ENCODE measurements at regions not wholly inside any gene's neighbourhood (a gene's known extent, or its start where the extent isn't known, plus 50 kb on each side); places are given as distances from the start of the nearest gene placed in this dataset.

- in situ Hi-C loops (cut with MboI) = no loop called here
- Histone ChIP-seq H3K9me2 (ENCODE audit: insufficient read depth) (0 out of 2 replicates have a peak, but pooled peaks cover 4% of the 10 kb centered on the region), H3F3A (ENCODE audit: insufficient read depth) (no peaks in the 10 kb centered on the region), H3K4me2 (ENCODE audit: unreplicated experiment) (no peak overlapping the region), H3K36me3 (ENCODE audit: low read depth) (no peaks in the 10 kb centered on the region), H3K9ac (no peak overlapping the region), H3K9me3 (ENCODE audit: low read depth) (no peaks in the 10 kb centered on the region), H3K27ac (no peak overlapping the region), H4K20me1 (ENCODE audit: insufficient read depth) (no peaks in the 10 kb centered on the region), H3K79me2 (ENCODE audit: insufficient read depth) (no peaks in the 10 kb centered on the region), H3K27me3 (replicated peaks; ENCODE audit: insufficient read depth) (no peaks in the 10 kb centered on the region), H2AFZ (no peak overlapping the region), H3K4me3 (no peak overlapping the region), H3K4me1 (ENCODE audit: insufficient read depth) (no peaks in the 10 kb centered on the region)
- DNase-seq = no peak
- TF ChIP-seq EZH2 (IDR thresholded peaks at IDR 0.05; ENCODE audit: insufficient read depth, poor library complexity, severe bottlenecking) (no peak), EZH2phosphoT487 (IDR thresholded peaks at IDR 0.05; ENCODE audit: insufficient read depth, low read depth) (no peak)
- 12 to 20% methylated on average over 8 of the region's 8 CpGs for WGBS, 2 experiments (ENCODE audit: low coverage in 1 of 2, low lambda C conversion rate in 2 of 2, missing lambda C conversion rate in 2 of 2)
Observed at GRCh38 chr3:118478706-118479276, 555.9 kb downstream of the IGSF11 start.

- Histone ChIP-seq H3K9ac (no peak overlapping the region), H3K9me2 (ENCODE audit: insufficient read depth) (0 out of 2 replicates have a peak, but pooled peaks cover 4% of the 10 kb centered on the region), H3F3A (ENCODE audit: insufficient read depth) (no peaks in the 10 kb centered on the region), H3K4me2 (ENCODE audit: unreplicated experiment) (no peak overlapping the region), H3K9me3 (ENCODE audit: low read depth) (no peaks in the 10 kb centered on the region), H3K27me3 (replicated peaks; ENCODE audit: insufficient read depth) (no peaks in the 10 kb centered on the region), H3K36me3 (ENCODE audit: low read depth) (no peaks in the 10 kb centered on the region), H4K20me1 (ENCODE audit: insufficient read depth) (no peaks in the 10 kb centered on the region), H3K27ac (no peak overlapping the region), H3K4me1 (ENCODE audit: insufficient read depth) (no peaks in the 10 kb centered on the region), H3K4me3 (no peak overlapping the region), H3K79me2 (ENCODE audit: insufficient read depth) (no peaks in the 10 kb centered on the region), H2AFZ (no peak overlapping the region)
- 12 to 18% methylated on average over 1 of the region's 1 CpG for WGBS, 2 experiments (ENCODE audit: low coverage in 1 of 2, low lambda C conversion rate in 2 of 2, missing lambda C conversion rate in 2 of 2)
- no peak for DNase-seq
- TF ChIP-seq EZH2 (IDR thresholded peaks at IDR 0.05; ENCODE audit: insufficient read depth, poor library complexity, severe bottlenecking) (no peak), EZH2phosphoT487 (IDR thresholded peaks at IDR 0.05; ENCODE audit: insufficient read depth, low read depth) (no peak)
- in situ Hi-C loops (cut with MboI) = no loop called here
Observed at GRCh38 chr3:118479376-118479775, 555.3 kb downstream of the IGSF11 start.

- in situ Hi-C loops (cut with MboI) = no loop called here
- WGBS, 2 experiments (ENCODE audit: low coverage in 1 of 2, low lambda C conversion rate in 2 of 2, missing lambda C conversion rate in 2 of 2) = 7 to 11% methylated on average over 4 of the region's 4 CpGs
- Histone ChIP-seq H3K36me3 (ENCODE audit: low read depth) (no peaks in the 10 kb centered on the region), H3K4me1 (ENCODE audit: insufficient read depth) (no peaks in the 10 kb centered on the region), H3K4me2 (ENCODE audit: unreplicated experiment) (no peak overlapping the region), H2AFZ (no peak overlapping the region), H3F3A (ENCODE audit: insufficient read depth) (no peaks in the 10 kb centered on the region), H3K4me3 (no peak overlapping the region), H3K27ac (no peak overlapping the region), H4K20me1 (ENCODE audit: insufficient read depth) (no peaks in the 10 kb centered on the region), H3K9ac (no peak overlapping the region), H3K79me2 (ENCODE audit: insufficient read depth) (no peaks in the 10 kb centered on the region), H3K9me3 (ENCODE audit: low read depth) (no peaks in the 10 kb centered on the region), H3K27me3 (replicated peaks; ENCODE audit: insufficient read depth) (no peaks in the 10 kb centered on the region), H3K9me2 (ENCODE audit: insufficient read depth) (0 out of 2 replicates have a peak, but pooled peaks cover 4% of the 10 kb centered on the region)
- DNase-seq = no peak
- TF ChIP-seq EZH2phosphoT487 (IDR thresholded peaks at IDR 0.05; ENCODE audit: insufficient read depth, low read depth) (no peak), EZH2 (IDR thresholded peaks at IDR 0.05; ENCODE audit: insufficient read depth, poor library complexity, severe bottlenecking) (no peak)
Observed at GRCh38 chr3:118480101-118480860, 554.4 kb downstream of the IGSF11 start.

- Histone ChIP-seq H3K36me3 (ENCODE audit: low read depth) (no peaks in the 10 kb centered on the region), H4K20me1 (ENCODE audit: insufficient read depth) (no peaks in the 10 kb centered on the region), H3F3A (ENCODE audit: insufficient read depth) (no peaks in the 10 kb centered on the region), H3K9me3 (ENCODE audit: low read depth) (no peaks in the 10 kb centered on the region), H3K79me2 (ENCODE audit: insufficient read depth) (no peaks in the 10 kb centered on the region), H3K4me1 (ENCODE audit: insufficient read depth) (no peaks in the 10 kb centered on the region), H3K4me3 (no peak overlapping the region), H3K9me2 (ENCODE audit: insufficient read depth) (0 out of 2 replicates have a peak, but pooled peaks cover 4% of the 10 kb centered on the region), H3K4me2 (ENCODE audit: unreplicated experiment) (no peak overlapping the region), H2AFZ (no peak overlapping the region), H3K9ac (no peak overlapping the region), H3K27ac (no peak overlapping the region), H3K27me3 (replicated peaks; ENCODE audit: insufficient read depth) (no peaks in the 10 kb centered on the region)
- DNase-seq = no peak
- TF ChIP-seq EZH2 (IDR thresholded peaks at IDR 0.05; ENCODE audit: insufficient read depth, poor library complexity, severe bottlenecking) (no peak), EZH2phosphoT487 (IDR thresholded peaks at IDR 0.05; ENCODE audit: insufficient read depth, low read depth) (no peak)
- WGBS, 2 experiments (ENCODE audit: low coverage in 1 of 2, low lambda C conversion rate in 2 of 2, missing lambda C conversion rate in 2 of 2) = 24 to 36% methylated on average over 5 of the region's 5 CpGs
- in situ Hi-C loops (cut with MboI) = no loop called here
Observed at GRCh38 chr3:118485693-118486092, 549.0 kb downstream of the IGSF11 start.

Data from GM23248 (cell line).